ENCODE measurements at regions not wholly inside any gene's neighbourhood (a gene's known extent, or its start where the extent isn't known, plus 50 kb on each side); places are given as distances from the start of the nearest gene placed in this dataset.

DNA sequence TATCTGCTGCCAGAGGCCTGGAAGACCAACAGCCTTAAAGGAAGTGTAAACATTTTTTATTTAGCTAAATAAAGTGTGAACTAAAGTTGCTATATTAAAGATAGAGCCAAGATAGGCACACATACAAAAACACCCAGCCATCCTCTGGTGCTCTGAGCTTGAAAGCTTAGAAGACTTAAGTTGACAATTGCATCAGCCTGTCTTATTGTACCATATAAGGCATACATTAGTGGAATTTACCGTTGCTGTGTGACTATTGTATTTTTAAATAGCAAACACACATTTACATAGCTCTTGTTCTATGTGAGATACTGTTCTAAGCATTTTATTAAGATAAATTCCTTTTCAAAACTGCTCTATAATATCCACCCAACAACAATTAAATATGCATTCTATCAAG, 736.6 kb upstream of the ZEB2 start:
- Histone ChIP-seq H3K4me3 (ENCODE audit: severe bottlenecking) (no peak overlapping the region), H3K36me3 (ENCODE audit: low read depth) (no peaks in the 10 kb centered on the region), H3K4me1 (ENCODE audit: insufficient read depth, poor library complexity, severe bottlenecking) (no peaks in the 10 kb centered on the region), H3K9me3 (ENCODE audit: severe bottlenecking) (no peaks in the 10 kb centered on the region), H3K27ac (ENCODE audit: poor library complexity, severe bottlenecking) (no peak overlapping the region), H3K27me3 (ENCODE audit: insufficient read depth, poor library complexity, severe bottlenecking) (no peaks in the 10 kb centered on the region)
- no peak for ATAC-seq (ENCODE audit: low read depth)
- no peak for DNase-seq (ENCODE audit: low spot score)
- TF ChIP-seq, protein P1, sequence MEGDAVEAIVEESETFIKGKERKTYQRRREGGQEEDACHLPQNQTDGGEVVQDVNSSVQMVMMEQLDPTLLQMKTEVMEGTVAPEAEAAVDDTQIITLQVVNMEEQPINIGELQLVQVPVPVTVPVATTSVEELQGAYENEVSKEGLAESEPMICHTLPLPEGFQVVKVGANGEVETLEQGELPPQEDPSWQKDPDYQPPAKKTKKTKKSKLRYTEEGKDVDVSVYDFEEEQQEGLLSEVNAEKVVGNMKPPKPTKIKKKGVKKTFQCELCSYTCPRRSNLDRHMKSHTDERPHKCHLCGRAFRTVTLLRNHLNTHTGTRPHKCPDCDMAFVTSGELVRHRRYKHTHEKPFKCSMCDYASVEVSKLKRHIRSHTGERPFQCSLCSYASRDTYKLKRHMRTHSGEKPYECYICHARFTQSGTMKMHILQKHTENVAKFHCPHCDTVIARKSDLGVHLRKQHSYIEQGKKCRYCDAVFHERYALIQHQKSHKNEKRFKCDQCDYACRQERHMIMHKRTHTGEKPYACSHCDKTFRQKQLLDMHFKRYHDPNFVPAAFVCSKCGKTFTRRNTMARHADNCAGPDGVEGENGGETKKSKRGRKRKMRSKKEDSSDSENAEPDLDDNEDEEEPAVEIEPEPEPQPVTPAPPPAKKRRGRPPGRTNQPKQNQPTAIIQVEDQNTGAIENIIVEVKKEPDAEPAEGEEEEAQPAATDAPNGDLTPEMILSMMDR (IDR thresholded peaks at IDR 0.05; ENCODE audit: poor library complexity, severe bottlenecking), result no peak

DNA sequence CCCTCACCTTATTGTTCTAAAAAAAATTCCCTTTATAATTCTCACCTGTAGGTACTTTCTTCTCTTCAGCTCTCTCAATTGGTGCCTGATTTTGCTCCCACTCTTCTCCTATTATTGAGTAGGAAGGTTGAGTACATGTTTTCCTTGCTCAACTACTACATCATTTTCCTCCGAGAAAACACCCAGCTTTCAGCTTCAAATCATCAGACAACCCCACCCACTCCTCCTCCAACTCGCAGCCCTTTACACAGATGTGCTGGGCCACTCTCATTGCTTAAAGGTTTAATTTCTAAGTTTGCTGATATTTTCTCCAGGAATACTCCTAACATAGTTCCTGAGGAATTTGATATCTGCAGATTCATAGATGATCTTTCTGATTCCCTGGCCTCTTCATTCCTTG, 734.4 kb upstream of the ZEB2 start:
- TF ChIP-seq, protein P1 (IDR thresholded peaks at IDR 0.05; ENCODE audit: poor library complexity, severe bottlenecking), result no peak
- no peak overlapping the region for H3K4me3 ChIP-seq (ENCODE audit: severe bottlenecking)
- no peaks in the 10 kb centered on the region for H3K9me3 ChIP-seq (ENCODE audit: severe bottlenecking)
- no peak overlapping the region for H3K27ac ChIP-seq (ENCODE audit: poor library complexity, severe bottlenecking)
- DNase-seq (ENCODE audit: low spot score) (no peak), ATAC-seq (ENCODE audit: low read depth) (no peak)
- H3K4me1 ChIP-seq (ENCODE audit: insufficient read depth, poor library complexity, severe bottlenecking), result no peaks in the 10 kb centered on the region
- H3K27me3 ChIP-seq (ENCODE audit: insufficient read depth, poor library complexity, severe bottlenecking), result no peaks in the 10 kb centered on the region
- no peaks in the 10 kb centered on the region for H3K36me3 ChIP-seq (ENCODE audit: low read depth)

DNA sequence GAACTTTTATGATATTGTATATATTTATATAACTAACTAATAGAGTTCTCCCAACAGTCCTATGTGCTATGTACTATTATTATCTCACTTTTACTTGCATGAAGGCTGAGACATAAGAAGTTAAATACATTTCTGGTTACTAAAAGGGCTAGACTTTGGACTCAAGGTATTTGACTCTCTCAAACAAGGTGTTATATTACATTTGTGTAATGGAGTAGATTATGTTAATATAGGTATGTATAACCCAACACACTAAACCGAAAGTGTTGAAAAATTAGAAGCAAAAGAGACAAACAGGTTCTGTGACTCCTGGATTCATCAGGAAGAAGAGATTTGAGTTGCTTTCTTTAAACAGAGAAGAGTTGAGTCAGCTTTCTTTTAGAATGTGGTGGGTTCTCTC, 733.6 kb upstream of the ZEB2 start:
- no peak overlapping the region for H3K27ac ChIP-seq (ENCODE audit: poor library complexity, severe bottlenecking)
- H3K36me3 ChIP-seq (ENCODE audit: low read depth), result no peaks in the 10 kb centered on the region
- no peaks in the 10 kb centered on the region for H3K4me1 ChIP-seq (ENCODE audit: insufficient read depth, poor library complexity, severe bottlenecking)
- no peaks in the 10 kb centered on the region for H3K9me3 ChIP-seq (ENCODE audit: severe bottlenecking)
- H3K27me3 ChIP-seq (ENCODE audit: insufficient read depth, poor library complexity, severe bottlenecking), result no peaks in the 10 kb centered on the region
- no peak for ATAC-seq (ENCODE audit: low read depth)
- no peak overlapping the region for H3K4me3 ChIP-seq (ENCODE audit: severe bottlenecking)
- TF ChIP-seq, protein P1 (IDR thresholded peaks at IDR 0.05; ENCODE audit: poor library complexity, severe bottlenecking), result no peak
- no peak for DNase-seq (ENCODE audit: low spot score)

DNA sequence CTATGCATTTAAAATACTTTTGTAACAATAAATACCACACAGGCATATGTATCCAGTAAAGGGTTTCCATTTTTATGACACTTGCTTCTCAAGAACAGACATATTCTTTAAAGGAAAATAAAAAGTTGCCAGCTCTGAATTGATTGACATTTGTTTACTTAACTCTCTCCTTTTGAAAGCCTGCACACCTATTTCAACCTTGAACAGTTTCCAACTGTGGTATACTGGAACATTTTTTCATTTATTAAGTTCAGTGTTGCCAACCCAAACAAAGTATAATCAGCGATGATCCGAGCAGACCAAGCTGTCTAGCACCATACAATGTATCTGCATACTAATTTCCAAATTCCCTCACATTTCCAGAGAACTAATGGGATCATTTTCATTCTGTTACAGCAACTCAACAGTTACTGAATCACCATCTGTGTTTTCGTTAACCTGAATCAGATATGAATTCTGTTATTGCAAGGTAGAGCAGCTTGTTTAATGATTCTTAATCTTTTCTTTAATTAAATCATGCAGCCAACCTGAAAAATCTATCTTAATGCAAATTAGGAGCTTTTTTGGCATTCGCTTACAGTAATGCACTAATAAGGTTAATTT, 725.5 kb upstream of the ZEB2 start:
- TF ChIP-seq, protein P1 (IDR thresholded peaks at IDR 0.05; ENCODE audit: poor library complexity, severe bottlenecking), result no peak
- ATAC-seq (ENCODE audit: low read depth) (no peak), DNase-seq (ENCODE audit: low spot score) (no peak)
- Histone ChIP-seq H3K9me3 (ENCODE audit: severe bottlenecking) (no peaks in the 10 kb centered on the region), H3K4me3 (ENCODE audit: severe bottlenecking) (no peak overlapping the region), H3K27ac (ENCODE audit: poor library complexity, severe bottlenecking) (no peak overlapping the region), H3K4me1 (ENCODE audit: insufficient read depth, poor library complexity, severe bottlenecking) (no peaks in the 10 kb centered on the region), H3K36me3 (ENCODE audit: low read depth) (no peaks in the 10 kb centered on the region), H3K27me3 (ENCODE audit: insufficient read depth, poor library complexity, severe bottlenecking) (no peaks in the 10 kb centered on the region)

DNA sequence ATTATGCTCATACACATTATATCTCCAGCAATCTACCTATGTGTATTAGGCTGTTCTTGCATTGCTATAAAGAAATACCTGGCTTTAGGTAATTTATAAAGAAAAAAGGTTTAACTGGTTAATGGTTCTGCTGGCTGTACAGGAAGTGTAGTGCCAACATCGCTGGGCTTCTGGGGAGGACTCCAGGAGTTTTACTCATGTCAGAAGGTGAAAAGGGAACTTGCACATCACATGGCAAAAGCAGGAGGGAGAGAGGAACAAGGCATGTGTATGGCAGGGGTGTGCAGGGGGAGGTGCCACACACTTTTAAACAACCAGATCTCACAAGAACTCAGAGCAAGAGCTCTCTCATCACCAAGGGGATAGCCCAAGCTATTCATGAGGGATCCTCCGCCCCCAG, 715.4 kb upstream of the ZEB2 start:
- Histone ChIP-seq H3K4me1 (ENCODE audit: insufficient read depth, poor library complexity, severe bottlenecking) (no peaks in the 10 kb centered on the region), H3K27ac (ENCODE audit: poor library complexity, severe bottlenecking) (no peak overlapping the region), H3K36me3 (ENCODE audit: low read depth) (no peaks in the 10 kb centered on the region), H3K27me3 (ENCODE audit: insufficient read depth, poor library complexity, severe bottlenecking) (no peaks in the 10 kb centered on the region), H3K4me3 (ENCODE audit: severe bottlenecking) (no peak overlapping the region), H3K9me3 (ENCODE audit: severe bottlenecking) (no peaks in the 10 kb centered on the region)
- TF ChIP-seq, protein P1 (IDR thresholded peaks at IDR 0.05; ENCODE audit: poor library complexity, severe bottlenecking), result no peak
- ATAC-seq (ENCODE audit: low read depth) (no peak), DNase-seq (ENCODE audit: low spot score) (no peak)

Data from RWPE2 (cell line).